Stomach (tissue), 8 donors: ENCODE measurements at regions not wholly inside any gene's neighbourhood (a gene's known extent, or its start where the extent isn't known, plus 50 kb on each side); places are given as distances from the start of the nearest gene placed in this dataset.
"Not testable (repeated sequence)": the region's sequence is repeated elsewhere in the genome, so short reads cannot be mapped to it uniquely, and the experiment has no call there.

Experiments
- DNase-seq, 2 donors: peaks; one replicate each; pipeline versions ENCODE4 v3.0.0 to v3.0.0-alpha.2; 2013 to 2019
- H3K27ac ChIP-seq, 5 donors: fragments of 200-600 bp in 4 of 5; sonication (generic) in 4 of 5; one replicate each; pipeline ENCODE4 v1.5.1; 2013 to 2019; ENCODE audit warnings: mild to moderate bottlenecking in 1 of 5, moderate library complexity in 1 of 5
- H3K27me3 ChIP-seq, 3 donors: fragments of 200-600 bp; sonication (generic); one replicate each; pipeline ENCODE4 v1.5.1; 2017 to 2019; ENCODE audit warnings: mixed run types in 1 of 3
- H3K36me3 ChIP-seq, 4 donors: fragments of 200-600 bp; sonication (generic); 1 replicate in 3 of 4; 2 replicates in 1 of 4; pipeline ENCODE4 v1.5.1; 2016 to 2019
- H3K4me1 ChIP-seq, 4 donors: fragments of 200-600 bp; sonication (generic); one replicate each; pipeline ENCODE4 v1.5.1; 2016 to 2019
- H3K4me3 ChIP-seq, 4 donors: fragments of 200-600 bp; sonication (generic) in 3 of 4; one replicate each; pipeline ENCODE4 v1.5.1; 2016 to 2019; ENCODE audit warnings: mild to moderate bottlenecking in 1 of 4
- H3K9me3 ChIP-seq, 4 donors: fragments of 200-600 bp; sonication (generic); one replicate each; pipeline ENCODE4 v1.5.1; 2016 to 2019
- EP300 ChIP-seq: sonication (generic); formaldehyde crosslinking; IDR thresholded peaks from one replicate; pipeline ENCODE4 v1.6.1; 2017; ENCODE audit warnings: antibody characterized with exemption
- POLR2A ChIP-seq, 4 donors: fragments of 450-650 bp; IDR thresholded peaks; one replicate each; pipeline ENCODE4 v1.6.1; 2016; ENCODE audit warnings: antibody characterized with exemption in 4 of 4, control low read depth in 2 of 4, mild to moderate bottlenecking in 1 of 4, moderate library complexity in 1 of 4
- POLR2AphosphoS5 ChIP-seq, 3 donors: sonication (generic); formaldehyde crosslinking; IDR thresholded peaks; one replicate each; pipeline ENCODE4 v1.6.1; 2016; ENCODE audit warnings: antibody characterized with exemption in 3 of 3
- WGBS, 5 donors: extraction: QIAGEN DNeasy Blood & Tissue Kit in 3 of 5; methylation state at CpG; one replicate each; pipeline versions ENCODE4 v1.1.5 to v1.1.7; 2013 to 2018; 5-methylcytosine and 5-hydroxymethylcytosine counted together
- intact Hi-C: fragments of 100-400 bp; cut with DNase I; formaldehyde crosslinking; loops from one replicate; pipeline ENCODE4 v1.15.1; 2023; ENCODE audit warnings: low total_unique reads
- TF ChIP-seq, protein P1 (sequence below), 7 experiments: fragments of 450-650 bp in 4 of 7; fragments of 200-600 bp in 3 of 7; sonication (generic) in 3 of 7; IDR thresholded peaks; one replicate each; pipeline ENCODE4 v1.5.1; 2016 to 2019; ENCODE audit warnings: antibody characterized with exemption in 7 of 7, control low read depth in 2 of 7, mild to moderate bottlenecking in 1 of 7
- donor health status: healthy with polysubstance abuse.
- donor health status: Bipolar disorder and iron deficiency.
- donor health status: healthy.

DNA sequence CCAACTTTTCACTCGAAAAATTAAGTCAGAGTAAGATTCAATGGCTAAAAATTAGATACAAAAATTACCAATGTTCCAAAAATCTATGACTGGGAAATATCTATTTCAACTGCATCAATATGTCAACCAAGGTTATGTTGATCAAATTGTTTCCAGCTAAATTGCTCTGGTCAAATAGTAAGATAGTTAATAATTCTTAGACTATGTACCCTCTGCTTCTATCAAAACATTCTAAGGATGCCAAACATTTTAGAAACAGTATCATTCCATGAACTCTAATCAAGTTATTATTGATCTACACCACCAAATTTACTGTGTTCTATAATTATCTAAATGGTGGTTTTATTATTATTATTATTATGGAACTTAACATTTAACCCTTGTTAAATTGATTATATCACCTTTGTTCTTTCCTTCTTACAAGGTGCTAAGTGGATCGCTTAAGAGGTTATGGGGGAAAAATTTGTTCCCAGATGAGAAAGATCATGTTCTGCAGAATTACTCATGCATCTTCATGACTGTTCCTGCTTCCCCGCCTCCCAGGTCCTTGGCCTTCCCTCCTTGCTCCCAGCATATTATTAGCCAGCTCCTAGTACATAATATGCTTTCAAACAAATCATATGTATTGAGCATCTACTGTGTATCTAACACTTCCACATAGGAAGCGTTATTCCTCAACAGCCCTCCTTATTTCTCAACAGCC, 240.5 kb upstream of the KRR1 start:
- TF ChIP-seq POLR2AphosphoS5 (IDR thresholded peaks at IDR 0.05) = no peak
- TF ChIP-seq, protein P1, sequence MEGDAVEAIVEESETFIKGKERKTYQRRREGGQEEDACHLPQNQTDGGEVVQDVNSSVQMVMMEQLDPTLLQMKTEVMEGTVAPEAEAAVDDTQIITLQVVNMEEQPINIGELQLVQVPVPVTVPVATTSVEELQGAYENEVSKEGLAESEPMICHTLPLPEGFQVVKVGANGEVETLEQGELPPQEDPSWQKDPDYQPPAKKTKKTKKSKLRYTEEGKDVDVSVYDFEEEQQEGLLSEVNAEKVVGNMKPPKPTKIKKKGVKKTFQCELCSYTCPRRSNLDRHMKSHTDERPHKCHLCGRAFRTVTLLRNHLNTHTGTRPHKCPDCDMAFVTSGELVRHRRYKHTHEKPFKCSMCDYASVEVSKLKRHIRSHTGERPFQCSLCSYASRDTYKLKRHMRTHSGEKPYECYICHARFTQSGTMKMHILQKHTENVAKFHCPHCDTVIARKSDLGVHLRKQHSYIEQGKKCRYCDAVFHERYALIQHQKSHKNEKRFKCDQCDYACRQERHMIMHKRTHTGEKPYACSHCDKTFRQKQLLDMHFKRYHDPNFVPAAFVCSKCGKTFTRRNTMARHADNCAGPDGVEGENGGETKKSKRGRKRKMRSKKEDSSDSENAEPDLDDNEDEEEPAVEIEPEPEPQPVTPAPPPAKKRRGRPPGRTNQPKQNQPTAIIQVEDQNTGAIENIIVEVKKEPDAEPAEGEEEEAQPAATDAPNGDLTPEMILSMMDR (IDR thresholded peaks at IDR 0.05) = no peak
- no peak for TF ChIP-seq EP300
- no peak for TF ChIP-seq POLR2A (IDR thresholded peaks at IDR 0.05)
- H3K9me3 ChIP-seq = no peaks in the 10 kb centered on the region
- peaks cover 0 to 19% (median 7%) of the 10 kb centered on the region in 4 donors for H3K4me1 ChIP-seq
- DNase-seq = no peak
- WGBS, 5 donors = 83 to 94% (median 88%) methylated on average over 4 of the region's 4 CpGs
- H3K27me3 ChIP-seq = no peaks in the 10 kb centered on the region
- no peak overlapping the region for H3K27ac ChIP-seq
- no peak overlapping the region for H3K4me3 ChIP-seq
- intact Hi-C loops = no loop called here
- H3K36me3 ChIP-seq = no peaks in the 10 kb centered on the region

DNA sequence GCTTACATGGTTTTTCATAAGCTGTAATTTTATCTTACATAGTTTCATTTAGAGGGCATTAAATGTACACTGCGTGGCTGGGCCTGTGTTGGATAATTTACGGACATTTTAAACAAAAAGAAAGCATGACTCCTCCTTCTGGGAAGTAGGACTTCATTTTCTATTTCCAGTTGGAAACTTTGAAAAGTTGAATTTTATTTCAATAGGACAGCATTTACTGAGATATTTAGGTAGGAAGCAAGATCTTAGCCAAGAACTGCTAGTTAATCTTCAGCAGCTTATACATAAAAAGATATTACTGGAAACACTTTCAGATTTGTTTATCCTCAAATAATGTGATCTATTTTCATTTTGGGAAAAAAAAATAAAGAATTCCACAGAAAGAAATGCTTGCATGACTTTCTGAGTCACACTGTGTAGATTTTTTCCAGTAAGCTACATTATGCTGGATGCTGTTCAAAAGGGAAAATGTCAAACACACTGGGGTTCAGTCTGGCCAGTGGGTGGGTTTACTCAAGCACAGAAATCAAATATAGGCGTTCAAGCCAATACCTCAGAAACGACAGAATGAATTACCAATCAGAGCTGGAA, 239.4 kb upstream of the KRR1 start:
- H3K27me3 ChIP-seq = no peaks in the 10 kb centered on the region
- intact Hi-C loops = no loop called here
- 23 to 40% (median 38%) methylated on average over 4 of the region's 4 CpGs for WGBS, 5 donors
- H3K36me3 ChIP-seq = no peaks in the 10 kb centered on the region
- H3K9me3 ChIP-seq = no peaks in the 10 kb centered on the region
- TF ChIP-seq, protein P1 (IDR thresholded peaks at IDR 0.05) = no peak
- no peak for TF ChIP-seq EP300
- TF ChIP-seq POLR2AphosphoS5 (IDR thresholded peaks at IDR 0.05) = no peak
- no peak overlapping the region for H3K4me3 ChIP-seq
- peak overlapping the region in 3 of 5 donors; percentile 14 to 24 (median 22) for H3K27ac ChIP-seq
- H3K4me1 ChIP-seq = peaks cover 0 to 19% (median 7%) of the 10 kb centered on the region in 4 donors
- peak in 1 of 2 donors; percentile 70 for DNase-seq

DNA sequence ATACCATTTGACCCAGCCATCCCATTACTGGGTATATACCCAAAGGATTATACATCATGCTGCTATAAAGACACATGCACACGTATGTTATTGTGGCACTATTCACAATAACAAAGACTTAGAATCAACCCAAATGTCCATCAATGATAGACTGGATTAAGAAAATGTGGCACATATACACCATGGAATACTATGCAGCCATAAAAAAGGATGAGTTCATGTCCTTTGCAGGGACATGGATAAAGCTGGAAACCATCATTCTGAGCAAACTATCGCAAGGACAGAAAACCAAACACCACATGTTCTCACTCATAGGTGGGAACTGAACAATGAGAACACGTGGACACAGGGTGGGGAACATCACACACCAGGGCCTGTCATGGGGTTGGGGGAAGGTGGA, 237.6 kb upstream of the KRR1 start:
- H3K36me3 ChIP-seq, H3K4me3 ChIP-seq, DNase-seq, H3K27me3 ChIP-seq, H3K9me3 ChIP-seq, H3K27ac ChIP-seq, intact Hi-C loops: not testable (repeated sequence)
- H3K4me1 ChIP-seq = peaks cover 0 to 19% (median 5%) of the 10 kb centered on the region in 4 donors
- WGBS, 5 donors = 88 to 100% (median 96%) methylated on average over 3 of the region's 3 CpGs

DNA sequence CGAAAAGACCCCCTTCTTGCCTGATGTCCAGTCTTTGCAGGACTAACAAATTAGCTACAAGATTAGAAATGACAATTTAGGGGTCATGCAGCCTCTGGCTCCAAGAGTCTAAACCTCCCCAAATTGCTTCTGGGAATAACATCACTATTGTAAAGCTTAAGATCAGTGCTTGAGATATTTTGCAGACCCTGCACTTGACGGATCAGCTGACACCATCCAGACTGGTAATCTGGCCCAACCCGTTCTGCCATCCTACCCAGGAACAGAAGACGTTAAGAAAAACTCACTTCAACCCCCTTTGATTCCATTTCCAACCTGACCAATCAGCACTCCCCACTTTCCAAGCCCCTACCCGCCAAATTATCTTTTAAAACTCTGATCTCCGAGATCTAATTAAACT, 236.7 kb upstream of the KRR1 start:
- TF ChIP-seq POLR2AphosphoS5 (IDR thresholded peaks at IDR 0.05) (no peak), EP300 (no peak), POLR2A (IDR thresholded peaks at IDR 0.05) (no peak)
- TF ChIP-seq, protein P1 (IDR thresholded peaks at IDR 0.05) = no peak
- Histone ChIP-seq H3K4me3 (no peak overlapping the region), H3K27me3 (no peaks in the 10 kb centered on the region), H3K27ac (no peak overlapping the region), H3K36me3 (no peaks in the 10 kb centered on the region), H3K4me1 (peaks cover 0 to 19% (median 5%) of the 10 kb centered on the region in 4 donors), H3K9me3 (no peaks in the 10 kb centered on the region)
- DNase-seq = no peak
- 78 to 86% (median 84%) methylated on average over 6 of the region's 6 CpGs for WGBS, 5 donors
- intact Hi-C loops = no loop called here

DNA sequence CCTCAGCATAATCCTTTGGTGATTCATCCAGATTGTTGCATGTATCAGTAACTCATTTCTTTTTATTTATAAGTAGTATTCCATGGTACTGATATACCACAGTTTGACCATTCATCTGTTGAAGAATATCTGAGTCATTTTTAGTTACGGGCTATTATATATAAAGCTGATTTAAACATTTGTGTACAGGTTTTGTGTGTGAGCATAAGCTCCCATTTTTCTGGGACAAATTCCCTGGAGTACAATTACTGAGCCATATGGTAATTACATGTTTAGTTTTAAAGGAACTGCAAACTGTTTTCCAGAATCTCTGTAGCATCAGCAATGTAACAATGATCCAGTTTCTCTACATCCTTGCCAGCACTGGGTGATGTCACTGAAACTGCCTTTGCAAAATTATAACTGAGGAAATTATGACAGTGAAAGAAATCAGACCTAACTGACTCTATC, 236.2 kb upstream of the KRR1 start:
- peaks cover 0 to 19% (median 5%) of the 10 kb centered on the region in 4 donors for H3K4me1 ChIP-seq
- H3K36me3 ChIP-seq = no peaks in the 10 kb centered on the region
- no peak for DNase-seq
- H3K27me3 ChIP-seq = no peaks in the 10 kb centered on the region
- no peaks in the 10 kb centered on the region for H3K9me3 ChIP-seq
- intact Hi-C loops = no loop called here
- H3K27ac ChIP-seq = no peak overlapping the region
- WGBS, 5 donors = 66 to 85% (median 78%) methylated on average over 1 of the region's 1 CpG
- H3K4me3 ChIP-seq = no peak overlapping the region
- no peak for TF ChIP-seq POLR2AphosphoS5 (IDR thresholded peaks at IDR 0.05)
